ENCODE measurements at regions not wholly inside any gene's neighbourhood (a gene's known extent, or its start where the extent isn't known, plus 50 kb on each side); places are given as distances from the start of the nearest gene placed in this dataset.

DNA sequence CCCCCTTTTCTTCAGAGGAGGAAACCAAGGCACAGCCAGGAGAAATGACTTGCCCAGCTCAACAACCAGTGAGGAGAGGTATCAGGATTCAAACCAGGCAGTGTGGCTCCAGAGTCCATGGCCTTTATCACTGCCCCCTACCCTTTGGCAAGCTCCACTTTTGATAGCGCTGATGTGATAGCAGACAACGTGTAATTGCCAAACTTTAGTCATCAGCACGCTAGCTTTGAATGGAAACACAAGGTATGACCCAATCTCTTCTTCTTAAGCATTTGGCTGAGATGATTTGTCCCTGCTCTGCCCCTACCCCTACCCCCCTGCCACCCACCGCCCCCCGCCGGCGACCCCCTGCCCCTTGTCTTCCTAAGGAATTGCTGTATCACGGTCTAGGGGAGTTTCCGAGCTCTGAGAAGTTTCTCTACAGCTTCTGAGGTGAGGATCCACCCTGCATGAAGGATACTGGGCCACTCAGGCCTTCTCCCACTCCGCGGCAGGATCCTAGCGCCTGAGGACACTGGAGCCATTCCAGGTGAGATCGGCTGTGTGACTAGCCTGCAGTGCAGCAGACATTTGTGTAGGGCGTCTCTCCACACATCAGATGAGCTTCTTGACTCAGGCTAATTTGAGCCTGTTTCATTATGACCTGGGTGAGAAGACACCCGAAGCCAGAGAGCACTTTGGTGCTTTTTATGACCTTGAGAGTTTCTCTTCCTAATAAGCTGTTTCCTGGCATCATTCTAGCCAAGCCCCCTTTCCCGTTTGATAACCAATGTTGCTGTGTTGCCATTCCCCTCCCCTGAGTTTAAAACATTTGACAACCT, 75.1 kb upstream of the MAP4K4 start:
- no peaks in the 10 kb centered on the region for H4K20me1 ChIP-seq (replicated peaks; ENCODE audit: control insufficient read depth, insufficient read depth, low read length)
- no peaks in the 10 kb centered on the region for H3K9me3 ChIP-seq (replicated peaks; ENCODE audit: control insufficient read depth, insufficient read depth, low read depth, low read length)
- no peak overlapping the region for H3K4me3 ChIP-seq
- H3K27ac ChIP-seq (ENCODE audit: extremely low read depth, low read depth, low read length) = no peak overlapping the region
- ATAC-seq (no peak), DNase-seq (ENCODE audit: extremely low read depth in 1 of 4, low spot score in 3 of 4) (no peak), FAIRE-seq (no peak)
- POLR2A ChIA-PET = interaction anchor here (0.8 kb wide), 1 partner anchor 234 kb away, joined by 3 read pairs; no protein-coding TSS in a partner anchor
- H3K4me2 ChIP-seq (ENCODE audit: insufficient read depth, low read length) = no peak overlapping the region
- CTCF ChIA-PET (ENCODE audit: low intra/inter-chr PET ratio) = no interaction called here
- no TSS peak for BruUV-seq (replicated peaks)
- H2AFZ ChIP-seq (ENCODE audit: low read depth, low read length) = no peak overlapping the region
- no peaks in the 10 kb centered on the region for H3K9me1 ChIP-seq (ENCODE audit: control insufficient read depth, insufficient read depth, low read length)
- no peaks in the 10 kb centered on the region for H3K4me1 ChIP-seq (replicated peaks in 1 of 2; ENCODE audit: control insufficient read depth in 2 of 2, insufficient read depth in 2 of 2, low read length in 2 of 2)
- intact Hi-C loops (cut with micrococcal nuclease) = no loop called here
- peaks cover 26 to 56% of the 10 kb centered on the region in 2 experiments for H3K27me3 ChIP-seq (ENCODE audit: control insufficient read depth in 2 of 2, insufficient read depth in 2 of 2, low read length in 2 of 2)
- H3K79me2 ChIP-seq (ENCODE audit: control insufficient read depth, insufficient read depth, low read length) = no peaks in the 10 kb centered on the region
- 5% methylated on average over 15 of the region's 16 CpGs for WGBS (ENCODE audit: insufficient coverage, low coverage, missing lambda C conversion rate)
- H3K36me3 ChIP-seq (ENCODE audit: control insufficient read depth, insufficient read depth, low read length) = no peaks in the 10 kb centered on the region
- in situ Hi-C loops (cut with MboI) = no loop called here
- no peak overlapping the region for H3K9ac ChIP-seq (ENCODE audit: insufficient read depth in 1 of 2, low read depth in 2 of 2, low read length in 2 of 2)
- TF ChIP-seq, protein P1, sequence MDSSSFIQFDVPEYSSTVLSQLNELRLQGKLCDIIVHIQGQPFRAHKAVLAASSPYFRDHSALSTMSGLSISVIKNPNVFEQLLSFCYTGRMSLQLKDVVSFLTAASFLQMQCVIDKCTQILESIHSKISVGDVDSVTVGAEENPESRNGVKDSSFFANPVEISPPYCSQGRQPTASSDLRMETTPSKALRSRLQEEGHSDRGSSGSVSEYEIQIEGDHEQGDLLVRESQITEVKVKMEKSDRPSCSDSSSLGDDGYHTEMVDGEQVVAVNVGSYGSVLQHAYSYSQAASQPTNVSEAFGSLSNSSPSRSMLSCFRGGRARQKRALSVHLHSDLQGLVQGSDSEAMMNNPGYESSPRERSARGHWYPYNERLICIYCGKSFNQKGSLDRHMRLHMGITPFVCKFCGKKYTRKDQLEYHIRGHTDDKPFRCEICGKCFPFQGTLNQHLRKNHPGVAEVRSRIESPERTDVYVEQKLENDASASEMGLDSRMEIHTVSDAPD (CRISPR knock-in tag; IDR thresholded peaks at IDR 0.05) = no peak
- TF ChIP-seq, protein P2, sequence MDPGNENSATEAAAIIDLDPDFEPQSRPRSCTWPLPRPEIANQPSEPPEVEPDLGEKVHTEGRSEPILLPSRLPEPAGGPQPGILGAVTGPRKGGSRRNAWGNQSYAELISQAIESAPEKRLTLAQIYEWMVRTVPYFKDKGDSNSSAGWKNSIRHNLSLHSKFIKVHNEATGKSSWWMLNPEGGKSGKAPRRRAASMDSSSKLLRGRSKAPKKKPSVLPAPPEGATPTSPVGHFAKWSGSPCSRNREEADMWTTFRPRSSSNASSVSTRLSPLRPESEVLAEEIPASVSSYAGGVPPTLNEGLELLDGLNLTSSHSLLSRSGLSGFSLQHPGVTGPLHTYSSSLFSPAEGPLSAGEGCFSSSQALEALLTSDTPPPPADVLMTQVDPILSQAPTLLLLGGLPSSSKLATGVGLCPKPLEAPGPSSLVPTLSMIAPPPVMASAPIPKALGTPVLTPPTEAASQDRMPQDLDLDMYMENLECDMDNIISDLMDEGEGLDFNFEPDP (CRISPR knock-in tag; IDR thresholded peaks at IDR 0.05) = no peak
- TF ChIP-seq, protein P3, sequence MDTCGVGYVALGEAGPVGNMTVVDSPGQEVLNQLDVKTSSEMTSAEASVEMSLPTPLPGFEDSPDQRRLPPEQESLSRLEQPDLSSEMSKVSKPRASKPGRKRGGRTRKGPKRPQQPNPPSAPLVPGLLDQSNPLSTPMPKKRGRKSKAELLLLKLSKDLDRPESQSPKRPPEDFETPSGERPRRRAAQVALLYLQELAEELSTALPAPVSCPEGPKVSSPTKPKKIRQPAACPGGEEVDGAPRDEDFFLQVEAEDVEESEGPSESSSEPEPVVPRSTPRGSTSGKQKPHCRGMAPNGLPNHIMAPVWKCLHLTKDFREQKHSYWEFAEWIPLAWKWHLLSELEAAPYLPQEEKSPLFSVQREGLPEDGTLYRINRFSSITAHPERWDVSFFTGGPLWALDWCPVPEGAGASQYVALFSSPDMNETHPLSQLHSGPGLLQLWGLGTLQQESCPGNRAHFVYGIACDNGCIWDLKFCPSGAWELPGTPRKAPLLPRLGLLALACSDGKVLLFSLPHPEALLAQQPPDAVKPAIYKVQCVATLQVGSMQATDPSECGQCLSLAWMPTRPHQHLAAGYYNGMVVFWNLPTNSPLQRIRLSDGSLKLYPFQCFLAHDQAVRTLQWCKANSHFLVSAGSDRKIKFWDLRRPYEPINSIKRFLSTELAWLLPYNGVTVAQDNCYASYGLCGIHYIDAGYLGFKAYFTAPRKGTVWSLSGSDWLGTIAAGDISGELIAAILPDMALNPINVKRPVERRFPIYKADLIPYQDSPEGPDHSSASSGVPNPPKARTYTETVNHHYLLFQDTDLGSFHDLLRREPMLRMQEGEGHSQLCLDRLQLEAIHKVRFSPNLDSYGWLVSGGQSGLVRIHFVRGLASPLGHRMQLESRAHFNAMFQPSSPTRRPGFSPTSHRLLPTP (IDR thresholded peaks at IDR 0.05; ENCODE audit: borderline replicate concordance, extremely low read depth, insufficient read length) = no peak
- TF ChIP-seq, protein P4, sequence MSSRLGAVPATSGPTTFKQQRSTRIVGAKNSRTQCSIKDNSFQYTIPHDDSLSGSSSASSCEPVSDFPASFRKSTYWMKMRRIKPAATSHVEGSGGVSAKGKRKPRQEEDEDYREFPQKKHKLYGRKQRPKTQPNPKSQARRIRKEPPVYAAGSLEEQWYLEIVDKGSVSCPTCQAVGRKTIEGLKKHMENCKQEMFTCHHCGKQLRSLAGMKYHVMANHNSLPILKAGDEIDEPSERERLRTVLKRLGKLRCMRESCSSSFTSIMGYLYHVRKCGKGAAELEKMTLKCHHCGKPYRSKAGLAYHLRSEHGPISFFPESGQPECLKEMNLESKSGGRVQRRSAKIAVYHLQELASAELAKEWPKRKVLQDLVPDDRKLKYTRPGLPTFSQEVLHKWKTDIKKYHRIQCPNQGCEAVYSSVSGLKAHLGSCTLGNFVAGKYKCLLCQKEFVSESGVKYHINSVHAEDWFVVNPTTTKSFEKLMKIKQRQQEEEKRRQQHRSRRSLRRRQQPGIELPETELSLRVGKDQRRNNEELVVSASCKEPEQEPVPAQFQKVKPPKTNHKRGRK (tag; IDR thresholded peaks at IDR 0.05) = no peak
- TF ChIP-seq, protein P5, sequence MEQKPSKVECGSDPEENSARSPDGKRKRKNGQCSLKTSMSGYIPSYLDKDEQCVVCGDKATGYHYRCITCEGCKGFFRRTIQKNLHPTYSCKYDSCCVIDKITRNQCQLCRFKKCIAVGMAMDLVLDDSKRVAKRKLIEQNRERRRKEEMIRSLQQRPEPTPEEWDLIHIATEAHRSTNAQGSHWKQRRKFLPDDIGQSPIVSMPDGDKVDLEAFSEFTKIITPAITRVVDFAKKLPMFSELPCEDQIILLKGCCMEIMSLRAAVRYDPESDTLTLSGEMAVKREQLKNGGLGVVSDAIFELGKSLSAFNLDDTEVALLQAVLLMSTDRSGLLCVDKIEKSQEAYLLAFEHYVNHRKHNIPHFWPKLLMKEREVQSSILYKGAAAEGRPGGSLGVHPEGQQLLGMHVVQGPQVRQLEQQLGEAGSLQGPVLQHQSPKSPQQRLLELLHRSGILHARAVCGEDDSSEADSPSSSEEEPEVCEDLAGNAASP (IDR thresholded peaks at IDR 0.05) = no peak
- TF ChIP-seq MCM2 (IDR thresholded peaks at IDR 0.05; ENCODE audit: low read depth) (no peak), POLR2G (IDR thresholded peaks at IDR 0.05; ENCODE audit: low read depth, low read length) (no peak), BRD4 (IDR thresholded peaks at IDR 0.05) (no peak), PCBP2 (IDR thresholded peaks at IDR 0.05; ENCODE audit: low read depth, low read length, poor library complexity, severe bottlenecking) (no peak), NR2C1 (IDR thresholded peaks at IDR 0.05) (no peak), NR2C1 (tag; IDR thresholded peaks at IDR 0.05) (no peak), ILK (tag; IDR thresholded peaks at IDR 0.05; ENCODE audit: borderline replicate concordance, low read depth) (no peak)
